Aorta (tissue), 5 donors: ENCODE measurements at regions not wholly inside any gene's neighbourhood (a gene's known extent, or its start where the extent isn't known, plus 50 kb on each side); places are given as distances from the start of the nearest gene placed in this dataset.
A peak's percentile ranks its signal among the peaks of the same experiment; 100 is the strongest.

Experiments
- ATAC-seq: fragments of 200-7000 bp; cut with Tn5 transposase; one replicate; pipeline ENCODE4 v1.9.1; 2022; ENCODE audit warnings: moderate library complexity; ENCODE audit not compliant: low FRiP score
- DNase-seq, 2 donors: peaks; one replicate each; pipeline ENCODE4 v3.0.0-alpha.2; 2020
- H3K27ac ChIP-seq, 2 donors: one replicate each; pipeline ENCODE4 v1.5.1; 2013; ENCODE audit warnings: low read length in 2 of 2, mild to moderate bottlenecking in 2 of 2, moderate library complexity in 2 of 2, control low read depth in 1 of 2, inconsistent platforms in 1 of 2, low read depth in 1 of 2
- H3K27me3 ChIP-seq, 2 donors: one replicate each; pipeline ENCODE4 v1.6.1; 2013; ENCODE audit warnings: control low read depth in 1 of 2, low read length in 1 of 2, mild to moderate bottlenecking in 1 of 2, moderate library complexity in 1 of 2; ENCODE audit not compliant: insufficient read depth in 2 of 2, control insufficient read depth in 1 of 2
- H3K36me3 ChIP-seq, 2 donors: one replicate each; pipeline ENCODE4 v1.6.1; 2013; ENCODE audit warnings: control low read depth in 1 of 2, low read length in 1 of 2, mild to moderate bottlenecking in 1 of 2; ENCODE audit not compliant: insufficient read depth in 2 of 2, control insufficient read depth in 1 of 2
- H3K4me1 ChIP-seq, 2 donors: one replicate each; pipeline ENCODE4 v1.6.1; 2013; ENCODE audit warnings: low read length in 2 of 2, control low read depth in 1 of 2, mild to moderate bottlenecking in 1 of 2, moderate library complexity in 1 of 2; ENCODE audit not compliant: insufficient read depth in 2 of 2, control insufficient read depth in 1 of 2
- H3K4me3 ChIP-seq, 2 donors: one replicate each; pipeline ENCODE4 v1.5.1; 2013; ENCODE audit warnings: low read length in 2 of 2, control low read depth in 1 of 2, mild to moderate bottlenecking in 1 of 2
- H3K9me3 ChIP-seq: one replicate; pipeline ENCODE4 v1.6.1; 2013; ENCODE audit warnings: mild to moderate bottlenecking, low read length; ENCODE audit not compliant: control insufficient read depth
- WGBS, 2 donors: extraction: QIAGEN DNeasy Blood & Tissue Kit; methylation state at CpG; one replicate each; pipeline ENCODE4 v1.1.7; 2013; 5-methylcytosine and 5-hydroxymethylcytosine counted together
- intact Hi-C, 2 donors: fragments of 100-400 bp; cut with DNase I; formaldehyde crosslinking; loops; one replicate each; pipeline versions ENCODE4 v1.14.2 to v1.15.0; 2022
- donor health status: healthy with polysubstance abuse.
- donor health status: Bipolar disorder and iron deficiency.
- donor health status: DM: no; HTN: no; CAD: no.
- donor health status: DM: no; HTN: no; CAD: no.
- donor health status: DM: yes; HTN: yes; CAD: no.

DNA sequence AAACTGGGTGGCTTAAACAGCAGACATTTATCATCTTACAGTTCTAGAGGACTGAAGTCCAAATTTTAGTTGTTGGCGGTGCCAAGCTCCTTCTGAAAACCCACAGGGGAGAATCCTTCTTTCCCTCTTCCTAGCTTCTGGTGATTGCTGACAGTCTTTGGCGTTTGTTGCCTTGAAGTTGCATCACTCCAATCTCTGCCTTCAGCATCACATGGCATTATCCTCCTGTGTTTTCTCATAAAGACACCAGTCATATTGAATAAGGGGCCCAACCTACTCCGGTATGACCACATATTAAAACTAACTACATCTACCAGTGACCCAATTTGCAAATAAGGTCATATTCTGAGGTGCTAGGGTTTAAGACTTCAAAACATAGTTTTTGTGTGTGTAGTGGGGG, 472.1 kb upstream of the IGFBP3 start:
- Histone ChIP-seq H3K4me3 (no peak overlapping the region), H3K9me3 (no peaks in the 10 kb centered on the region), H3K4me1 (no peaks in the 10 kb centered on the region), H3K27me3 (no peaks in the 10 kb centered on the region), H3K27ac (no peak overlapping the region), H3K36me3 (no peaks in the 10 kb centered on the region)
- intact Hi-C loops, result no loop called here
- DNase-seq (no peak), ATAC-seq (no peak)
- WGBS, 2 donors, result 91 to 96% methylated on average over 3 of the region's 3 CpGs

DNA sequence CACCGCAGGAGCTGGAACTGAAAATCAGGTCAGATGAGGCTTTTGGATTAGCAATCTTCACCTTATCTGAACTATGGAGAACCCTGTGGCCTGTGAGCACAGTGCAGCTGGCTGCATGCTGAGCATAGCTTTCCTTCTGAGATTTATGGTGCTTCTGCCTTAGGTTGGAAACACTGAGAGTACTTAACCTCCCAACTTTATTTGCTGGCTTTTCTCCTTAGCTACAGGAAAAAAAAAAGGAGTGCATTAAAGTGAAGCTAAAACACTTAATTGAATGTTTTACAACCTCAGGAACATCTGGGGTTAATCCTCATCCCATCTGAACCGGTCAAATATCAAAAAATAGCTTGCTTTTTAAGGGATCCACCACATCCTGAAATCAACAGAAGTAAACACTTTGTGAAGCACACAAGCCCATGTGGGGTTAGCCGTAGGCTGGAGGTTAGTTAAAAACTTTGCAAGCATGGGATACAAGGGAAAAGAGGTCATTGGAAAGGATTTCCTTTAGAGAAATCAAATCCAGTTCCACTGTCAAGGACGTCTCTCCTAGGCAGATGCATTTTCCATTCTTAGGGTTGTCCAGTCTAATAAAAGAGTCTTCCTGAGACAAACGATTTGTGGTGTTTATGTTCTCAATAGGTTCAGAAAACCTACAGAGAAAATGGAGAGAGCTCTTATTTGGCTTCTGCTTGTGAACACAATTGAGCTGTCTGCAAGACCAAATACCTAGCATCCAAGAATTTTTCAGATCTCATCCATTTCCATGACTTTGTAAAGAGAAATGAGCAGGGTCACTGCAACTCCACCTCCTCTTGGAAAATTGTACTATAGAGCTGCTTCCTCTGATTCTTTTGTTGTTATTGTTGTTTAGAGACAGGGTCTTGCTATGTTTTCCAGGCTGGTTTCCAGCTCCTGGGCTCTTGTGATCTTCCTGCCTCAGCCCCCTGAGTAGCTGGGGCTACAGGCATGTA, 470.4 kb upstream of the IGFBP3 start:
- no peaks in the 10 kb centered on the region for H3K9me3 ChIP-seq
- no peak overlapping the region for H3K4me3 ChIP-seq
- H3K27me3 ChIP-seq, result no peaks in the 10 kb centered on the region
- no peak overlapping the region for H3K27ac ChIP-seq
- ATAC-seq, result peak; percentile 26
- WGBS, 2 donors, result 66 to 78% methylated on average over 5 of the region's 5 CpGs
- intact Hi-C loops, result no loop called here
- no peaks in the 10 kb centered on the region for H3K36me3 ChIP-seq
- no peak for DNase-seq
- H3K4me1 ChIP-seq, result no peaks in the 10 kb centered on the region

DNA sequence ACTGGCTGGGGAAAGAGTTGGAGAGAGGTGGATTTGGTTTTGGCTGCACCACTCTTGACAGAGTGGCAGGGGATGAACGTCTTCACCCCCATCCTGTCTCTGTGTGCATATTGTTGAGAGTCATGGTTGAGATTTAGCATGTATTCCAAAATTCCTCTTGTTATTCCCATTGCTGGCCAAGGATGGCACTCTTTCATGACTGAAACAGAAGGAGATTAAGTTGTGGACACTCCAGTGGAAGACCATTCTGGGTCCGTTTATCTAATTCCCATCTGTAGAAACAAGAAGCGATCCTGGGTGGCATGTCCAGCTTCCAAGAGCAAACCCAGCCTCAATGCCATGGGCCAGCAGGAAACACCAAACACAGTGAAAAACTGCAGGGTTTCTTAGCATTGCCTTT, 469.0 kb upstream of the IGFBP3 start:
- WGBS, 2 donors, result 80 to 83% methylated on average over 3 of the region's 3 CpGs
- intact Hi-C loops, result no loop called here
- Histone ChIP-seq H3K27me3 (no peaks in the 10 kb centered on the region), H3K4me1 (no peaks in the 10 kb centered on the region), H3K27ac (no peak overlapping the region), H3K4me3 (no peak overlapping the region), H3K36me3 (no peaks in the 10 kb centered on the region), H3K9me3 (no peaks in the 10 kb centered on the region)
- DNase-seq (no peak), ATAC-seq (no peak)

GRCh38 chr7:46389146-46389545, 468.1 kb upstream of the IGFBP3 start:
- no peak overlapping the region for H3K4me3 ChIP-seq
- no peaks in the 10 kb centered on the region for H3K36me3 ChIP-seq
- H3K27me3 ChIP-seq, result no peaks in the 10 kb centered on the region
- DNase-seq, result no peak
- H3K9me3 ChIP-seq, result no peaks in the 10 kb centered on the region
- ATAC-seq, result no peak
- 77 to 81% methylated on average over 3 of the region's 3 CpGs for WGBS, 2 donors
- H3K27ac ChIP-seq, result no peak overlapping the region
- intact Hi-C loops, result no loop called here
- no peaks in the 10 kb centered on the region for H3K4me1 ChIP-seq

GRCh38 chr7:46387646-46388045, 466.6 kb upstream of the IGFBP3 start:
- Histone ChIP-seq H3K9me3 (no peaks in the 10 kb centered on the region), H3K36me3 (no peaks in the 10 kb centered on the region), H3K4me1 (no peaks in the 10 kb centered on the region), H3K27me3 (no peaks in the 10 kb centered on the region), H3K27ac (no peak overlapping the region), H3K4me3 (no peak overlapping the region)
- no peak for DNase-seq
- ATAC-seq, result no peak
- intact Hi-C loops, result no loop called here
- 85 to 86% methylated on average over 1 of the region's 1 CpG for WGBS, 2 donors

DNA sequence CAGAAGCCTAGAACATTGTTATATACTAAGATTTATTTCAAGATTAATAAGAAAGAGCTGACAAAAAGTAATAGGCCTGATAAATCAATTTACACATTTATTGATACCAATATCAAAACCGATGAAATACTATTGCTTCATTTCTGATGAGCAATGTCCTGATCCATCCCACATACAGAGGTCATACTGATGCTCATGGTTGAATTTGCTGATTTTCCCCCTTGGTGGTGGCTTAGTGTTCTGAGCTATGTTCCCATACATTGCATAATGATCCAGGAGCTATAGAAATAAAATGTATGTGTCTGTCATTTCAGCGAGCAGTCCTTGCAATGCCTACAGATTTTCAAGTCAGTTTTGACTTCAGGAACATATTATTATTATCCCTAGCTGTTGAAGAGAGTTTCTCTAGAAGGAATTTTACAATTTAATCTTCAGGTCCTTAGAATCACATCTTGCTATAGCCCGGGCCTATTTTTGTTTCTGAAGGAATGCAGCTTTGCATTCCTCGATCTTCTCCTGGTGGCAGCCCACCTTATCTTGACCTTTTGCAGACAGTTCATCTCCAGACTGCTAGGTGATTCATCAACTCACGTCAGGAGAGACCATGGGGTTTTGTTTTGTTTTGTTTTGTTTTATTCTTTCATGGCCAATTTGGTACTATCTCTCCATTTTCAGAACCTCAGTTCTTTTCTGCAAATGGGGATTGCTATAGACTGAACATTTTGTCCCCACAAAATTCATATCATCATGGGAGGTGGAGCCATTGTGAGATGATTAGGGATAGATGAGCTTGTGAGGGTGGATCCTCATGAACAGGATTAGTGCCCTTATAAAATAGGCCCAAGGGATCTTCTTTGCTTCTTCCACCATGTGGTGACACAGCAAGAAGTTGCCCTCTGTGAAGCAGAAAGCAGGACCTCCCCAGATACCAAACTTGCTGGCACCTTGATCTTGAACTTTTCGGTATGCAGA, 465.6 kb upstream of the IGFBP3 start:
- Histone ChIP-seq H3K9me3 (no peaks in the 10 kb centered on the region), H3K27ac (no peak overlapping the region), H3K4me1 (no peaks in the 10 kb centered on the region), H3K27me3 (no peaks in the 10 kb centered on the region), H3K4me3 (no peak overlapping the region), H3K36me3 (no peaks in the 10 kb centered on the region)
- intact Hi-C loops, result no loop called here
- WGBS, 2 donors, result 55 to 64% methylated on average over 6 of the region's 6 CpGs
- DNase-seq (no peak), ATAC-seq (no peak)

- Histone ChIP-seq H3K4me3 (no peak overlapping the region), H3K27ac (no peak overlapping the region), H3K9me3 (no peaks in the 10 kb centered on the region), H3K27me3 (no peaks in the 10 kb centered on the region), H3K36me3 (no peaks in the 10 kb centered on the region), H3K4me1 (no peaks in the 10 kb centered on the region)
- intact Hi-C loops, result no loop called here
- ATAC-seq, result no peak
- no peak for DNase-seq
These were observed 464.7 kb upstream of the IGFBP3 start for GRCh38 chr7:46385662-46386309.

- ATAC-seq, result no peak
- Histone ChIP-seq H3K36me3 (no peaks in the 10 kb centered on the region), H3K9me3 (no peaks in the 10 kb centered on the region), H3K4me3 (no peak overlapping the region), H3K4me1 (no peaks in the 10 kb centered on the region), H3K27me3 (no peaks in the 10 kb centered on the region), H3K27ac (no peak overlapping the region)
- 82 to 85% methylated on average over 2 of the region's 2 CpGs for WGBS, 2 donors
- no peak for DNase-seq
- intact Hi-C loops, result no loop called here
These were observed 462.5 kb upstream of the IGFBP3 start for GRCh38 chr7:46383605-46384004.
